ENCODE measurements at regions not wholly inside any gene's neighbourhood (a gene's known extent, or its start where the extent isn't known, plus 50 kb on each side); places are given as distances from the start of the nearest gene placed in this dataset.

GRCh38 chr5:62115014-62115413, 191.0 kb upstream of the KIF2A start:
- TF ChIP-seq PKNOX1 (IDR thresholded peaks at IDR 0.05), result no peak
- no peak for TF ChIP-seq NFRKB (IDR thresholded peaks at IDR 0.05)
- no peak for TF ChIP-seq FOXA1 (IDR thresholded peaks at IDR 0.05)
- TF ChIP-seq CTBP1 (IDR thresholded peaks at IDR 0.05; ENCODE audit: borderline replicate concordance), result no peak
- no peak for TF ChIP-seq ELF4 (IDR thresholded peaks at IDR 0.05)
- no peak for TF ChIP-seq FOXK2 (IDR thresholded peaks at IDR 0.05)
- TF ChIP-seq ZNF384 (IDR thresholded peaks at IDR 0.05), result no peak
- no peak for TF ChIP-seq TARDBP (IDR thresholded peaks at IDR 0.05)
- TF ChIP-seq L3MBTL2 (conservative IDR thresholded peaks at IDR 0.05), result no peak
- no peak for TF ChIP-seq BHLHE40 (IDR thresholded peaks at IDR 0.05; ENCODE audit: borderline replicate concordance)
- TF ChIP-seq HDGF (IDR thresholded peaks at IDR 0.05; ENCODE audit: borderline replicate concordance), result no peak
- ChIA-PET POLR2A (no interaction called here), CTCF (no interaction called here)
- no peak for DNase-seq (ENCODE audit: extremely low spot score)

- CTCF ChIA-PET, result no interaction called here
- POLR2A ChIA-PET, result no interaction called here
- no peak for DNase-seq (ENCODE audit: extremely low spot score)
- TF ChIP-seq LEF1 (IDR thresholded peaks at IDR 0.05; ENCODE audit: borderline replicate concordance) (no peak), NFRKB (IDR thresholded peaks at IDR 0.05) (no peak), PKNOX1 (IDR thresholded peaks at IDR 0.05) (no peak), FOXA1 (IDR thresholded peaks at IDR 0.05) (no peak), L3MBTL2 (conservative IDR thresholded peaks at IDR 0.05) (no peak), TARDBP (IDR thresholded peaks at IDR 0.05) (no peak), HDGF (IDR thresholded peaks at IDR 0.05; ENCODE audit: borderline replicate concordance) (no peak), CTBP1 (IDR thresholded peaks at IDR 0.05; ENCODE audit: borderline replicate concordance) (no peak)
These were observed 181.7 kb upstream of the KIF2A start for GRCh38 chr5:62124266-62124665.

GRCh38 chr5:62126090-62126489, 179.9 kb upstream of the KIF2A start:
- ChIA-PET CTCF (no interaction called here), POLR2A (no interaction called here)
- TF ChIP-seq PKNOX1 (IDR thresholded peaks at IDR 0.05) (no peak), ELF4 (IDR thresholded peaks at IDR 0.05) (no peak), BHLHE40 (IDR thresholded peaks at IDR 0.05; ENCODE audit: borderline replicate concordance) (no peak), ARNT (IDR thresholded peaks at IDR 0.05) (no peak), TARDBP (IDR thresholded peaks at IDR 0.05) (no peak), ZNF384 (IDR thresholded peaks at IDR 0.05) (no peak), FOXK2 (IDR thresholded peaks at IDR 0.05) (no peak), SUZ12 (IDR thresholded peaks at IDR 0.05) (no peak), SP1 (IDR thresholded peaks at IDR 0.05) (no peak)
- no peak for DNase-seq (ENCODE audit: extremely low spot score)

GRCh38 chr5:62127098-62127736, 178.8 kb upstream of the KIF2A start:
- TF ChIP-seq TARDBP (IDR thresholded peaks at IDR 0.05) (no peak), FOXK2 (IDR thresholded peaks at IDR 0.05) (no peak), FOXA1 (IDR thresholded peaks at IDR 0.05) (no peak), ZNF384 (IDR thresholded peaks at IDR 0.05) (no peak), SP1 (IDR thresholded peaks at IDR 0.05) (no peak), SUZ12 (IDR thresholded peaks at IDR 0.05) (no peak), ARNT (IDR thresholded peaks at IDR 0.05) (no peak), PKNOX1 (IDR thresholded peaks at IDR 0.05) (no peak), CTBP1 (IDR thresholded peaks at IDR 0.05; ENCODE audit: borderline replicate concordance) (no peak), HDGF (IDR thresholded peaks at IDR 0.05; ENCODE audit: borderline replicate concordance) (no peak), LEF1 (IDR thresholded peaks at IDR 0.05; ENCODE audit: borderline replicate concordance) (no peak), L3MBTL2 (conservative IDR thresholded peaks at IDR 0.05) (no peak)
- DNase-seq (ENCODE audit: extremely low spot score), result no peak
- ChIA-PET POLR2A (no interaction called here), CTCF (interaction anchor here (0.6 kb wide), 1 partner anchor 95 kb away, joined by 3 read pairs; no protein-coding TSS in a partner anchor)

- TF ChIP-seq CTBP1 (IDR thresholded peaks at IDR 0.05; ENCODE audit: borderline replicate concordance) (no peak), SP1 (IDR thresholded peaks at IDR 0.05) (no peak), NFRKB (IDR thresholded peaks at IDR 0.05) (no peak), FOXA1 (IDR thresholded peaks at IDR 0.05) (no peak), TARDBP (IDR thresholded peaks at IDR 0.05) (no peak), ARNT (IDR thresholded peaks at IDR 0.05) (no peak), FOXK2 (IDR thresholded peaks at IDR 0.05) (no peak), SUZ12 (IDR thresholded peaks at IDR 0.05) (no peak), FOXM1 (IDR thresholded peaks at IDR 0.05; ENCODE audit: borderline replicate concordance) (no peak), PKNOX1 (IDR thresholded peaks at IDR 0.05) (no peak), BHLHE40 (IDR thresholded peaks at IDR 0.05; ENCODE audit: borderline replicate concordance) (no peak)
- CTCF ChIA-PET, result no interaction called here
- DNase-seq (ENCODE audit: extremely low spot score), result no peak
- POLR2A ChIA-PET, result no interaction called here
These were observed 175.9 kb upstream of the KIF2A start for GRCh38 chr5:62130107-62130506.
